Esophagus muscularis mucosa (tissue), 4 donors: ENCODE measurements at regions not wholly inside any gene's neighbourhood (a gene's known extent, or its start where the extent isn't known, plus 50 kb on each side); places are given as distances from the start of the nearest gene placed in this dataset.

Experiments
- EP300 ChIP-seq: sonication (generic); formaldehyde crosslinking; IDR thresholded peaks from one replicate; pipeline ENCODE4 v1.6.1; 2017; ENCODE audit warnings: antibody characterized with exemption
- POLR2A ChIP-seq: fragments of 450-650 bp; IDR thresholded peaks from one replicate; pipeline ENCODE4 v1.6.1; 2017; ENCODE audit warnings: antibody characterized with exemption, moderate library complexity, mild to moderate bottlenecking, low read depth
- POLR2AphosphoS5 ChIP-seq, 2 donors: sonication (generic); formaldehyde crosslinking; IDR thresholded peaks; one replicate each; pipeline ENCODE4 v1.6.1; 2017; ENCODE audit warnings: antibody characterized with exemption in 2 of 2
- TF ChIP-seq, protein P1 (sequence below), 3 experiments: fragments of 200-600 bp in 2 of 3; fragments of 450-650 bp in 1 of 3; sonication (generic) in 2 of 3; IDR thresholded peaks; one replicate each; pipeline ENCODE4 v1.5.1; 2017 to 2019; ENCODE audit warnings: antibody characterized with exemption in 3 of 3, mild to moderate bottlenecking in 2 of 3, moderate library complexity in 1 of 3

GRCh38 chr10:56604624-56605023 lies 243.6 kb upstream of the ZWINT start:
- TF ChIP-seq POLR2A (no peak), POLR2AphosphoS5 (IDR thresholded peaks at IDR 0.05) (no peak), EP300 (no peak)
- TF ChIP-seq, protein P1, sequence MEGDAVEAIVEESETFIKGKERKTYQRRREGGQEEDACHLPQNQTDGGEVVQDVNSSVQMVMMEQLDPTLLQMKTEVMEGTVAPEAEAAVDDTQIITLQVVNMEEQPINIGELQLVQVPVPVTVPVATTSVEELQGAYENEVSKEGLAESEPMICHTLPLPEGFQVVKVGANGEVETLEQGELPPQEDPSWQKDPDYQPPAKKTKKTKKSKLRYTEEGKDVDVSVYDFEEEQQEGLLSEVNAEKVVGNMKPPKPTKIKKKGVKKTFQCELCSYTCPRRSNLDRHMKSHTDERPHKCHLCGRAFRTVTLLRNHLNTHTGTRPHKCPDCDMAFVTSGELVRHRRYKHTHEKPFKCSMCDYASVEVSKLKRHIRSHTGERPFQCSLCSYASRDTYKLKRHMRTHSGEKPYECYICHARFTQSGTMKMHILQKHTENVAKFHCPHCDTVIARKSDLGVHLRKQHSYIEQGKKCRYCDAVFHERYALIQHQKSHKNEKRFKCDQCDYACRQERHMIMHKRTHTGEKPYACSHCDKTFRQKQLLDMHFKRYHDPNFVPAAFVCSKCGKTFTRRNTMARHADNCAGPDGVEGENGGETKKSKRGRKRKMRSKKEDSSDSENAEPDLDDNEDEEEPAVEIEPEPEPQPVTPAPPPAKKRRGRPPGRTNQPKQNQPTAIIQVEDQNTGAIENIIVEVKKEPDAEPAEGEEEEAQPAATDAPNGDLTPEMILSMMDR (IDR thresholded peaks at IDR 0.05), result no peak
